Stimulated activated memory B cell treated with anti-CD40 and anti-IgM and Interleukin-4, amounts not matched to agents 10 μg/mL and 1 μg/mL and 100 μg/mL, for 72 hours (primary cell): ENCODE measurements at regions not wholly inside any gene's neighbourhood (a gene's known extent, or its start where the extent isn't known, plus 50 kb on each side); places are given as distances from the start of the nearest gene placed in this dataset.
A peak's percentile ranks its signal among the peaks of the same experiment; 100 is the strongest.
"Not testable (repeated sequence)": the region's sequence is repeated elsewhere in the genome, so short reads cannot be mapped to it uniquely, and the experiment has no call there.

Experiments
- ATAC-seq: fragments of 150-1000 bp; cut with Tn5 transposase; 2 replicates; pipeline ENCODE4 v1.10.0; 2021
- H3K27ac Mint-ChIP-seq: one replicate; pipeline ENCODE4 v1.8.0; 2022; ENCODE audit warnings: mild to moderate bottlenecking, mixed read lengths
- H3K27me3 Mint-ChIP-seq: one replicate; pipeline ENCODE4 v1.8.0; 2022; ENCODE audit warnings: mixed read lengths
- H3K36me3 Mint-ChIP-seq: one replicate; pipeline ENCODE4 v1.8.0; 2022; ENCODE audit warnings: mixed read lengths
- H3K4me1 Mint-ChIP-seq: one replicate; pipeline ENCODE4 v1.8.0; 2022; ENCODE audit warnings: mixed read lengths
- H3K4me3 Mint-ChIP-seq: one replicate; pipeline ENCODE4 v1.8.0; 2022; ENCODE audit warnings: mild to moderate bottlenecking, moderate library complexity, mixed read lengths
- H3K9me3 Mint-ChIP-seq: one replicate; pipeline ENCODE4 v1.8.0; 2022; ENCODE audit warnings: mixed read lengths

DNA sequence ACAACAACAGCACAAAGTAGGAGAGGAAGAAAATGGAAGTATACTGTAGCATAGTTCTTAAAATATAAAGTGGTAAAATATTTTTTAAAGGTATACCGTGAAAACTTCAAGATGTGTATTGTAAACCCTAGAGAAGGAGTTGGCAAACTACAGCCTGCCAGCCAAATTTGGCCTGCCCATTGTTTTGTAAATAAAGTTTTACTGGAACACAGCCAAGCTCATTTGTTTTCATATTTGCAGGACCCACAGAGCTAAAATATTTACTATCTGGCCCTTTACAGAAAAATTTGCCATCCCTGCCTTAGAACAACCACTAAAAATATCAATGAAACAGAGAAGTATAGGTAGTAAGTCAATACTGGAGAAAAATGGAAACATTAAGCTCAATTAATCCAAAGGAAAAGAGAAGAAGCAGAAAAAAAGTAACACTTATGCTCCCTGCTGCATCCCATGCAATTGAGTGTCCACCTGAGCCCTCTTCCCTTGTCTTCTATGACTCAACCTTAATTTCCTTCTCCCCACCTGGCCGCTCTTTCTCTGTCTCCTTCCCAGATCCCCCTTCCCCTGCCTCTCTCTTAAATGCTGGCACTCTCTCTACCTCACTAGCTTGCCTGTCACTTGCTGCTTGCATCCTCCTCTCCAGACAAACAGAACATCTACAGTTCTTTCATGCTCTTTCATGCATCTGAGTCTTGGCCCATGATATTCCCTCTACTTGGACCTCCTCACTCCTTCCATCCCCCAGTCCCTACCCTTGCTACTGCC, 50.6 kb upstream of the FER start:
- no peak for ATAC-seq
- Mint-ChIP-seq H3K36me3 (no peaks in the 10 kb centered on the region), H3K4me3 (no peak overlapping the region), H3K9me3 (no peaks in the 10 kb centered on the region), H3K4me1 (peaks cover 6% of the 10 kb centered on the region), H3K27ac (no peak overlapping the region), H3K27me3 (peaks cover under 1% of the 10 kb centered on the region)

DNA sequence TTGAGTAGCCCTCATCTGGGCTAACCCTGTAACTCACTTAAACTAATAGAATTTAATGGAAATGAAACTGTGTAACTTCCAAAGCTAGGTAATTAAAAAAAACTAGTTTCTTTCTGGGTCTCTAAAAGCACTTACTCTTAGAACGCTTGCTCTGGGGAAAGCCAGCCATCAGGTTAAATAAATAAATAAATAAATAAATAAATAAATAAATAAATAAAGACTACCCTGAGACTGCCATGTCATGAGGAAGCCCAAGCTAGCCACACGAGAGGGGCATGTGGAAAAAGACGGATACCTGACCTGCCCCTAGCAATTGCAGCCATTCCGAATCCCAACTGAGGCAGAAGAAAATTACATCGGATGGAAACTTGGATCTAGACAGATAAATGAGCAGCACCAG, 51.3 kb upstream of the FER start:
- Mint-ChIP-seq H3K4me3 (no peak overlapping the region), H3K4me1 (peaks cover 6% of the 10 kb centered on the region), H3K27me3 (peaks cover 6% of the 10 kb centered on the region), H3K27ac (no peak overlapping the region), H3K9me3 (no peaks in the 10 kb centered on the region), H3K36me3 (no peaks in the 10 kb centered on the region)
- ATAC-seq, result no peak

DNA sequence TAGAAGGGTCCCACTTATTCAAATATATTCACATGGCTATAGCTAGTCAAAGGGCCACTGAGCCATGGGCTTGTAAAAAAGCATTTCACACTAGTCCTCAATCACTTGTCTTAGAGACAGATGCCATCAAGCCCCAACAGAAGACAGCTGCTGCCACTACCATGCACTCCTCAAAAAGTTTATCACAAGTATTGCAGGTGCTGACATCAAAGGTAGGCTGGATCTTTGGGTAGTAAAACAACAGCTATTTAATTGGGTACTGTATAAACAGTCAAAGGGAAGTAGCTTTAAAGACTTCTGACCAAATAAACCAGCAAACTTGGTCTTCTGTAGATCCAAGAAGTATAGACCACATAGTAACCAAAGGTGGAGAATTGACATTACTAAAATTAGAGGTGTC, 59.2 kb upstream of the FER start:
- ATAC-seq, result no peak
- Mint-ChIP-seq H3K4me1 (peaks cover 6% of the 10 kb centered on the region), H3K27me3 (peaks cover 6% of the 10 kb centered on the region), H3K9me3 (no peaks in the 10 kb centered on the region), H3K4me3 (no peak overlapping the region), H3K36me3 (no peaks in the 10 kb centered on the region), H3K27ac (no peak overlapping the region)

DNA sequence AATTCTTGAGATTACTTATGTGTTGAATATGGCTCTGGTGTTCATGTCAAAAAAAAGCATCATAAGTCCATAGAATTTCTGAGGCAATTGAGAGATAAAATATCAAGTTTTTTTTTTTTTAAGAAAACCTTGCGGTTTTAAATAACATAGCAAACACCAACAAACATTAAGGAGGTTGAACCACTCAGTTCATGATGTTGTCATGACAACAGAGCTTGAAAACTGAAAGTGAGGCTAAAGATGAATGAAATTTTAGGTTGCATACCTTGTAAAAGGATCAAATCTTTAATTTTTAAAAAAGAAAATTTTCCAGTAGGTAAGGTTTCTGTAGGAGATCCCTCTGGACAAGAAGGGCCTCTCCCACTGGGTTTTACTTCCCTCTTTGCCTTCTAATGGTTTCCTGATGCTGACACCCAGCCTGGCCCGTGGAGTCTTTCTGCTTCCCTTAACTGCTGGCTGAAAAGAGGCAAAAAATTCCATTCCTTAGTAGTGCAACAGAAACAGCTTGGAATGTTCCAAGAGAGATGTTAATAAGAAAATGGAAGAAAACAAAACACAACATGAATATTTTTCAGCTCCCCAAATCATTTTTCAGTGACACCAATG, 60.0 kb upstream of the FER start:
- Mint-ChIP-seq H3K27ac (peak overlapping the region; percentile 42), H3K4me1 (peaks cover 6% of the 10 kb centered on the region), H3K9me3 (no peaks in the 10 kb centered on the region), H3K36me3 (no peaks in the 10 kb centered on the region), H3K4me3 (no peak overlapping the region), H3K27me3 (peaks cover 6% of the 10 kb centered on the region)
- ATAC-seq, result no peak

DNA sequence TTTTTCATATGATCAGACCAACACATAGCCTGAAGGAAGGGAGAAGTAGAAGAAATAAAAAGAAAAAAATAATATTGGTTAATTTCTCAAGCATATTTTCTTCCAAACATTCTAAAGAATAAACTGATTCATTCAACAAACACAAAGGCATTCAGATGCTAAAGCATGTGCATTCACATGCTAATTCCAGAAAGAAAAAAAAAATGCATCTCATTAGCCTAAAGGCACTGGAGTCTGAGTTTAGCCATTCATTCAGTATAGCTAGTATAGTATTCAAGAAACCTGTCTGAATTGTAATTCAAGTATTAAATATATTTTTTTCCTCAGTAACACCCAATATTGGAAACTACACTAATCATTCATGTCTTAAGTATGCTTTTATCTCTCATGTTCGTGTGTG, 61.0 kb upstream of the FER start:
- Mint-ChIP-seq H3K4me1 (peaks cover 6% of the 10 kb centered on the region), H3K4me3 (no peak overlapping the region), H3K27ac (peak overlapping the region; percentile 42), H3K36me3 (no peaks in the 10 kb centered on the region), H3K9me3 (no peaks in the 10 kb centered on the region), H3K27me3 (peaks cover 1% of the 10 kb centered on the region)
- ATAC-seq, result no peak

DNA sequence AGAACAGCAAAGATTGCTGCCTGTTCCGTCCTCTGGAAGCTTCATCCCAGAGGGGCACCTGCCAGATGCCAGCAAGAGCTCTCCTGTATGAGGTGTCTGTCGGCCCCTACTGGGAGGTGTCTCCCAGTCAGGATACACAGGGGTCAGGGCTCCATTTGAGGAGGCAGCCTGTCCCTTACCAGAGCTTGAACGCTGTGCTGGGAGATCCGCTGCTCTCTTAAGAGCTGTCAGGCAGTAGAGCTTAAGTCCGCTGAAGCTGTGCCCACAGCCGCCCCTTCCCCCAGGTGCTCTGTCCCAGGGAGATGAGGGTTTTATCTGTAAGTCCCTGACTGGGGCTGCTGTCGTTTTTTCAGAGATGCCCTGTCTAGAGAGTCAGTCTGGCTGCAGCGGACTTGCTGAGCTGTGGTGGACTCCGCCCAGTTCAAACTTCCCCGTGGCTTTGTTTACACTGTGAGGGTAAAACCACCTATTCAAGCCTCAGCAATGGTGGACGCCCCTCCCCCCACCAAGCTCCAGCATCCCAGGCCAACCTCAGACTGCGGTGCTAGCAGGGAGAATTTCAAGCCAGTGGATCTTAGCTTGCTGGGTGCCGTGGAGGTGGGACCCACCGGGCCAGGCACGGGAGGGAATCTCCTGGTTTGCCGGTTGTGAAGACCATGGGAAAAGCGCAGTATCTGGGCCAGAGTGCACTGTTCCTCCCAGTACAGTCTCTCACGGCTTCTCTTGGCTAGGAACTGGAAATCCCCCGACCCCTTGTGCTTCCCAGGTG, 62.1 kb upstream of the FER start:
- not testable (repeated sequence) for H3K4me3 Mint-ChIP-seq, H3K27ac Mint-ChIP-seq, H3K27me3 Mint-ChIP-seq, H3K9me3 Mint-ChIP-seq, ATAC-seq, H3K4me1 Mint-ChIP-seq, H3K36me3 Mint-ChIP-seq

DNA sequence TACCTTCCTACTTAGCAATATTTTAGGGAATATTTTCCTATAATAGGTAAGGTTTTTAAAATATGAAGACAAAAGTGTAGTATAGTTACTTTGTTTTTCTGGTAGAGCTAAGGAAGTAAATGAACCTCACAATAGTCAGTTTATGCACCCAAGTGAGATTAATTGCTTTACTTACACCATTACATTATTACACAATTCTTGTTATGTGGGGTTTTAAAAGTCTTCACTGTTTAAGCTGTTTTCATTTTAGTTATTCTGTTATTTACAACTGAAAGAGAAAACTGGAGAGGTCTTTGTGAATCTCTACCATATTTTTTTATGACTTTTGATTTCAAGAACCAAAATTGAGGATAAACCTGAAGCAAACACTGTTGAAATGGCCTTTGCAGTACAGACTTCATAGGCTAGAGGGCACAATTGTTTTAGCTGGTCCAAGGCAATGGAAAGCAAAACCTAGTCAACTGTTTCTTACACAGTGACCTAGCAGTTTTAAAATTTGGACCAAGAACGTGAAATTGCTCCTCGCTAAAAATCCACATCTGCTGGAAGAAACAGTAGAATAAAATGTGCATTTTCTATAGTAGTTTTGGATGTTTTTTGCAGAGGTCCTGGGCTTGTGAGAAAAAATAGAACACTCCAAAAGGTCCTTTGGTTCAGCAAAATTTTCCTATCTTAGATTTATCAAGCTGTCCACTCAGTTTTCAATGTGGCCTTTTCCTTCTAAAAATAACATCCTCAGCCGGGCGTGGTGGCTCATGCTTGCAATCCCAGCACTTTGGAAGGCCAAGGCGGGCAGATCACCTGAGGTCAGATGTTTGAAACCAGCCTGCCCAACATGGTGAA, 66.4 kb upstream of the FER start:
- Mint-ChIP-seq H3K9me3 (no peaks in the 10 kb centered on the region), H3K4me3 (no peak overlapping the region), H3K4me1 (peaks cover 12% of the 10 kb centered on the region), H3K27me3 (no peaks in the 10 kb centered on the region), H3K36me3 (no peaks in the 10 kb centered on the region), H3K27ac (no peak overlapping the region)
- peak; percentile 77 for ATAC-seq

DNA sequence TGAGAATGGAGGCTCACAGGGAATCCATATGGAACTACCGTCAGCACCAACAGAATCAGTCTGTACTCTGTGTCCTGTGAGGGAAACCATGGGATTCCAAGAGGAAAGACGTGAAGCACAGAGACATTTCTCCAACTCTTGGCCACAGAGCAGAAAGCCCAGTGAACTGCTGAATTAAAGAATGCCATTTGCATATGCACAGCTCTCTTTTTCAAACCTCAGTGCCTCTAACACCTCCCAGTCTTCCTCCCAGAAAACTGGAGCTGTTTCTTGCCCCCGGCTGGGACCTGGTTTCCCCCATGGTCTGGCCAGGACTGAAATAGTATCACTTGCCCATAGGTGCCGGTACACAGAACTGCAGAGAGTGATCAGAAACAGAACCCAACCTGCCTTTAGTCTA, 69.6 kb upstream of the FER start:
- ATAC-seq, result no peak
- H3K4me1 Mint-ChIP-seq, result peaks cover 6% of the 10 kb centered on the region
- H3K36me3 Mint-ChIP-seq, result no peaks in the 10 kb centered on the region
- no peak overlapping the region for H3K4me3 Mint-ChIP-seq
- H3K27me3 Mint-ChIP-seq, result no peaks in the 10 kb centered on the region
- no peak overlapping the region for H3K27ac Mint-ChIP-seq
- no peaks in the 10 kb centered on the region for H3K9me3 Mint-ChIP-seq

DNA sequence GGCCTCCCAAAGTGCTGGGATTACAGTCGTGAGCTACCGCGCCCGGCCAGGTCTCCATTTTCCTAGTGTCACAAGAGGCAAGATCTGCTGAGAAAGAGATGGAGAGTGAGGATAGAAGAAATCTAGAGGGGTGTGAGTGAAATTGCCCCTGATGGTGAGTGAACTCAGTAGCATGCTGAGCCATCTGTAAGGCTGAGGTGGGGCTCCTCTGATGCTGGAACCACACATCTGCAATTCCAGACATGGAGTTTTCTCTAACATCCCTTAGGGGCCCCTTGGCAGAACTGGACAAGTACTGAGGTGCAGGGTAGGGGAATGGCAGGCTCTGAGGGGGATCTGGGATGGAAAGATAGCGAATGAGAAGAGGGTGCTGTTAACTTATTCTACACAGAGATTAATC, 72.0 kb upstream of the FER start:
- no peak overlapping the region for H3K4me3 Mint-ChIP-seq
- ATAC-seq, result no peak
- no peak overlapping the region for H3K27ac Mint-ChIP-seq
- H3K4me1 Mint-ChIP-seq, result peaks cover 6% of the 10 kb centered on the region
- no peaks in the 10 kb centered on the region for H3K9me3 Mint-ChIP-seq
- H3K27me3 Mint-ChIP-seq, result peaks cover 6% of the 10 kb centered on the region
- H3K36me3 Mint-ChIP-seq, result no peaks in the 10 kb centered on the region

DNA sequence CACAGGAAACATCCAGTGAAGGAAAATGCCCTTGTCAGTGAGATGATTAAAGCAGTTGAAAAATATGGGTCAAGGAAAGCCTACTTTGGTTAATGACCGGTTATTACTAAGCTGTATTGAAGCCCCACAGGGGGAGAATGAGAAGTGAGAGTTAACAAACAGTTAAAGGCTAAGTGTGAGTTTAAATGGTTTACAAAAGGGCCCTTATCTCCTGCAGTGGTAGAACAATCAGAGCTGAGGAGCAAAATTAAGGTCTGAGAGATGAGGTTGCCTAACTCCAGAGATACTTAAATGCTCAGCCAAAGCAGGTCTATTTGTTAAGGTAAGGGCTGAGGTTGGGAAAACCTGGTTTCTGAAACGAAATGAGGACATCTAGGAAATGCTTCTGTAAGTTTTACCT, 75.1 kb upstream of the FER start:
- no peaks in the 10 kb centered on the region for H3K9me3 Mint-ChIP-seq
- H3K4me1 Mint-ChIP-seq, result no peaks in the 10 kb centered on the region
- H3K36me3 Mint-ChIP-seq, result no peaks in the 10 kb centered on the region
- no peak for ATAC-seq
- no peak overlapping the region for H3K27ac Mint-ChIP-seq
- H3K4me3 Mint-ChIP-seq, result no peak overlapping the region
- peaks cover 14% of the 10 kb centered on the region for H3K27me3 Mint-ChIP-seq

DNA sequence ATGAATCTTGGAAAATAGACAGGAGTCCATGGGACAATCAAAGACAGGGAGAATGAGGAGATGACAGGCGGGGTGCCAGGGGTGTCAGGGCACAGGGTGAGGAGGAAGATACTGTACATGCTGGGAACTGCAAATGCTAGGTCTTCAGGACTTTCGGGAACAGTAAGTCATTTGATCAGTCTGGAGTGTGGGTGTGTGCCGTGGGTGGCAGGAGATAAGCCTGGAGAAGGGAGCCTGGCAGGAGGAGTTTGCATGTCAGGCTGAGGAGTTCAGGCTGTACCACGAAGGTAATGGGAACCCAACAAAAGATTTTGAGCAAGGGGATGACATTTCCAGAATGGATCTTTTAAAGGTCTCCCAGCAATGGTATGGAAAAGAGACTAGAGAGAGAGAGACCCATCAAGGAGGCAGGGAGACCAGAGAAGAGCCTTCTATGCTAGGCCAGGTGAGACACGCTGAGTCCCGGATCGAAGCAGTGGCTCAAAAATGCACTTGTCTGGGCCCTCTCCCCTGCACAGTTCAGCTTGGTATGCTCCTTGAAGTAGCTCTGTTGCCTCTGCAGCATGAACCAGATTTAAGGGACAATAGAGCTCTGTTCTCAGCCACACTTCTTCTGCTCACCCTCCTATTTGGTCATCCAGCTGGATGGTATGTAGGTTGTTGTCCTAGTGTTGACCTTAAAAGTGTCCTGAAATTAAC, 77.0 kb upstream of the FER start:
- Mint-ChIP-seq H3K27ac (no peak overlapping the region), H3K4me3 (no peak overlapping the region), H3K9me3 (no peaks in the 10 kb centered on the region), H3K27me3 (peaks cover 25% of the 10 kb centered on the region), H3K4me1 (no peaks in the 10 kb centered on the region), H3K36me3 (no peaks in the 10 kb centered on the region)
- ATAC-seq, result peak; percentile 27

DNA sequence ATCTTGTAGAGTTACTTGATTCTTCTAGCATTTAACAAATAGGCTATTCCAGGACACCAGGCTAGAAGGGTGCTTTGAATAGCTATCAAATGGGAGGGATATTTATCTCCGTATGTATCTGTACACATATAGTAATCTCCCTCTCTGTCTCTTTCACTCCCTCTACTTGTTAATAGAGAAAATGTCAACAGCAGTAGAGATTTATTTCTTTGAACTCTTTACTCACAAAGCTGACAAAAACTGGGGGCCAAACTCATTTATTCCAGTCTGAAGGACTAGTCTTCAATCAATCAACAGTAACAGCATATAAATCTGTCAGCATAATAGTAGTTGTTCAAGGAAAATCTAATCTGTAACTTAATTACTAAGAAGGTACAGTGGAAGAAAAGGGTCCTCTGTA, 78.2 kb upstream of the FER start:
- Mint-ChIP-seq H3K4me3 (no peak overlapping the region), H3K9me3 (no peaks in the 10 kb centered on the region), H3K4me1 (no peaks in the 10 kb centered on the region), H3K27me3 (peaks cover 25% of the 10 kb centered on the region), H3K27ac (no peak overlapping the region), H3K36me3 (no peaks in the 10 kb centered on the region)
- no peak for ATAC-seq

DNA sequence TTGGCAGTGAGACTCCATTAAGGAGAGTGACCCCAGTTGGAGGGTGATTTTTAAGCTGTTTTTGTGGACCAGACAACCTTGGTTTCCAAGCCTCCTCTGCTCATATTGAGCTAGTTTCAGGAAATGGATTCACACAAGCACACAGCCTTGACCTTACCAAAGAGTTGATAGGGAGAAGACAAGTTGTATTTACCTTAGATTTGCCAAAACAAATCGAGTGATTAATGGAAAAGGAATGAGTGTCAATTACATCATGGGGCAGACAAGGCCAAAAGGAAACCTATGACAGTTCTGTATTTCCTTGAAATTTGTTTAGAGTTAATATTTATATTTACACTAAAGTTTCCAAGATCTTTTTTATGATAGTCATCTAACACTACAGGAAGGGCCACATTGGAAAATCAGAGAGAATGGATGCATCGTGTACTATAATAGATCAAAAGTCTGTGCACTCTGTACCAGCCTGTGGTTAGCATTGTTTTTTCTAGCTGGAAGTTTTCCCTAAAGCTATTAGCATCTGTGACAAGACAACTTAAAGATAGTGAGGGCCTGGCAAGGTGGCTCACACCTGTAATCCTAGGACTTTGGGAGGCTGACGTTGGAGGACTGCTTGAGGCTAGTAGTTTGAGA, 86.0 kb upstream of the FER start:
- Mint-ChIP-seq H3K36me3 (no peaks in the 10 kb centered on the region), H3K4me1 (peaks cover 6% of the 10 kb centered on the region), H3K27ac (no peak overlapping the region), H3K9me3 (no peaks in the 10 kb centered on the region), H3K27me3 (peaks cover 21% of the 10 kb centered on the region), H3K4me3 (no peak overlapping the region)
- no peak for ATAC-seq

DNA sequence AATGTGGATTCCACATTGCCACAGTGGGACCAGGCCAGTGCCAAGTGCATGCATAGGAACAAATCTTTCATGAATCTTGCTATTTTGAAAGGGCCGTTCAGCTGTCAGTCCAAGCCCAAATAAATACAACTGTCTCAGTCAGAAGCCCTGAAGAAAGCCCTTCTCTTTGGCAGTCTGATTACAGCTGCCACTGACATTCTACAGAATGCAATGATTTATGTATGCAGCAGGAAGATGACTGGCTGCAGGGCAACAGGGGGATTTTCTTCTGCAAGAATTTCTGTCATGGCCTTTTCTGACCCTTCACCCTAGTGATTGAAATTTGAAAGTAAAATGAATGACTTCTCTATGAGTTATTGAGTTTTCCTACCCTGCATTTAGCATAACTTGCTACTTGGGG, 86.7 kb upstream of the FER start:
- peaks cover 6% of the 10 kb centered on the region for H3K4me1 Mint-ChIP-seq
- H3K4me3 Mint-ChIP-seq, result no peak overlapping the region
- peaks cover 20% of the 10 kb centered on the region for H3K27me3 Mint-ChIP-seq
- H3K9me3 Mint-ChIP-seq, result no peaks in the 10 kb centered on the region
- H3K36me3 Mint-ChIP-seq, result no peaks in the 10 kb centered on the region
- no peak for ATAC-seq
- H3K27ac Mint-ChIP-seq, result no peak overlapping the region
